ENCODE measurements at regions not wholly inside any gene's neighbourhood (a gene's known extent, or its start where the extent isn't known, plus 50 kb on each side); places are given as distances from the start of the nearest gene placed in this dataset.

DNA sequence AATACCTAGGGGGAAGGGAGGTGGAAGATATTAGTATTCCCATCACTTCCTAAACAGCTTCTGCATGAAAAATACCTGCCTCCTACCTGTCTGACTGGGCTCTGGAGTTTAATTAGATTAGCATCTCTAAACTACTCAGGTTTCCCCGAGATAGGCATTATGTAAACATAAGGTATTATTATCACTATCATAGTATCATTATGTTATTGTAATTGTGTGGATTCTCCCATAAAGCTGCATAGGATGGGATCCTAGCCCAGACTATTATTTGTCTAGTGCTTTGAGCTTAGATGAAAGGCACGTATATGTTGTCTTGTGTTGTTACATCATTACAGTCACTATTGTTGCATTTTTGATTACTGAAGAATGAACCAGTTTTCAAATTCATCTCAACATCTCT is 115.2 kb upstream of the SOX21 start:
- DNase-seq (ENCODE audit: low spot score): no peak
- no peak for ATAC-seq (ENCODE audit: low FRiP score)
- TF ChIP-seq, protein P1, sequence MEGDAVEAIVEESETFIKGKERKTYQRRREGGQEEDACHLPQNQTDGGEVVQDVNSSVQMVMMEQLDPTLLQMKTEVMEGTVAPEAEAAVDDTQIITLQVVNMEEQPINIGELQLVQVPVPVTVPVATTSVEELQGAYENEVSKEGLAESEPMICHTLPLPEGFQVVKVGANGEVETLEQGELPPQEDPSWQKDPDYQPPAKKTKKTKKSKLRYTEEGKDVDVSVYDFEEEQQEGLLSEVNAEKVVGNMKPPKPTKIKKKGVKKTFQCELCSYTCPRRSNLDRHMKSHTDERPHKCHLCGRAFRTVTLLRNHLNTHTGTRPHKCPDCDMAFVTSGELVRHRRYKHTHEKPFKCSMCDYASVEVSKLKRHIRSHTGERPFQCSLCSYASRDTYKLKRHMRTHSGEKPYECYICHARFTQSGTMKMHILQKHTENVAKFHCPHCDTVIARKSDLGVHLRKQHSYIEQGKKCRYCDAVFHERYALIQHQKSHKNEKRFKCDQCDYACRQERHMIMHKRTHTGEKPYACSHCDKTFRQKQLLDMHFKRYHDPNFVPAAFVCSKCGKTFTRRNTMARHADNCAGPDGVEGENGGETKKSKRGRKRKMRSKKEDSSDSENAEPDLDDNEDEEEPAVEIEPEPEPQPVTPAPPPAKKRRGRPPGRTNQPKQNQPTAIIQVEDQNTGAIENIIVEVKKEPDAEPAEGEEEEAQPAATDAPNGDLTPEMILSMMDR (IDR thresholded peaks at IDR 0.05): no peak

DNA sequence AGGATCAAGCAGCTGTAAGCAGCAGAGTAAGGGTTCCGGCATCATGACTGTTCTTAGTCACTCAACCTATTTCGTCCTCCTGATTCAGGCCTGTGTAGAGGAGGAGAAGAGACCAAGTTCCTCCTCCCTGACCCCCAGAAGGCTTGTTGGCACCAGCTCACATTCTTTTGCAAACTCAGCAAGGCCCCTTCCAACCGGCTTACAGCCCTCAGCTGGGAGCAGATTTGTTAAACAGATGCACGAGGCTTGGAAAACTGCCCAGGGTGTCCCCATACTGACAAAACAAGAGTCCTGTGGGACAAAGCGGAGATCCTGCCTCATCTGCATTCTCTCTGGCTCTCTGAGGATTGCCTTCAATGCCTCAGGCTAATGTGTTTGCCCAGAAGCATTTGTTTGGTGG is 113.2 kb upstream of the SOX21 start:
- ATAC-seq (ENCODE audit: low FRiP score) (peak; percentile 19), DNase-seq (ENCODE audit: low spot score) (no peak)
- TF ChIP-seq, protein P1 (IDR thresholded peaks at IDR 0.05): no peak

DNA sequence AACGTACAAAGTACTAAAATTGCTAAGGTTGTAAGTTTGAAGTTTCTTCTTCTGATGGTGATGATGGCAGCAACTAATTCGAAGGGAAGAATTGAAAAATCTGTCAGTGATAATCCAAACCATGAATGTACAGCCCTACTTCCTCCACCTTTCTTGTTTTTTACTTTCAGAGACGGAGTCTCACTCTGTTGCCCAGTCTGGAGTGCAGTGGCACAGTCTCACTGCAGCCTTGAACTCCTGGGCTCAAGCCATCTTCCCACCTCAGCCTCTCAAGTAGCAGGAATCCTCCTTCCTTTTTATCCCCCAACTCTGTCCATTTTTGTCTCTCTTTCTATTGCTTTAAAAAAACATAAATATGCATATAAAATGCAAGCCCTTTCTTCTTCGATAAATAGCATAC is 112.3 kb upstream of the SOX21 start:
- no peak for DNase-seq (ENCODE audit: low spot score)
- TF ChIP-seq, protein P1 (IDR thresholded peaks at IDR 0.05): no peak
- no peak for ATAC-seq (ENCODE audit: low FRiP score)

DNA sequence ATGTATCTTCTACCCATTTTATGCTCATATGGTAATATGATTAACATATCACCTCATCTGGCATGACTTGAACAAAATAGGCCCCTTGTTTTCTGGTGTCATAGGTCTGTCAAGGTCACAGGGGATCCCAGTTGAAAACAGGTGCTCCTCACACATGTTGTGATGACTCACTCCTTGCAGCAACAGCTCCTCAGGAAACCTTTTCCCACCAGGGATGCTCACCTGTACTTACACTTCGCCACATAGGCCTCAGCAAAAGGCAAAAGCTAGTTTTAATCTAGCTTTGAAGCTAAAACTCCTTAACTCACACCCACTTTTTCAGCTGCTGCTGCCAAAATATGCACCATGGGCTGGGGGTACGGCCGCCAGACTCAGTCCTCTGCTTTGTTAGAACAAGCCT is 110.0 kb upstream of the SOX21 start:
- TF ChIP-seq, protein P1 (IDR thresholded peaks at IDR 0.05): no peak
- no peak for ATAC-seq (ENCODE audit: low FRiP score)

DNA sequence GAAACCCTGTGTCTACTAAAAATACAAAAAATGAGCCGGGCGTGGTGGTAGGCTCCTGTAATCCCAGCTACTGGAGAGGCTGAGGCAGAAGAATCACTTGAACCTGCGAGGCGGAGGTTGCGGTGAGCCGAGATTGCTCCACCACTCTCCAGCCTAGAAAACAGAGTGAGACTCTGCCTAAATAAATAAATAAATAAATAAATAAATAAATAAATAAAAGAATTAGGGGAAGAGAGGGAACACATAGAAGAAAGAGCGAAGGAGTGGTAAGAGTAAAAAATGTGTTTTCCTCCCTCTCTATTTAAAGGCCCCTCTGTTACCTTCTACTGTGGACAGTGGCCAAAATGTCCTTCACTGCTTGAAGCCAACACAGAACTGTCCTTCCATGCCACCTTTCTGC is 103.9 kb upstream of the SOX21 start:
- TF ChIP-seq, protein P1 (IDR thresholded peaks at IDR 0.05): no peak
- ATAC-seq (ENCODE audit: low FRiP score): no peak

More for the DNA sequence above, 110.0 kb upstream of the SOX21 start:
- no peak for DNase-seq (ENCODE audit: low spot score)

DNA sequence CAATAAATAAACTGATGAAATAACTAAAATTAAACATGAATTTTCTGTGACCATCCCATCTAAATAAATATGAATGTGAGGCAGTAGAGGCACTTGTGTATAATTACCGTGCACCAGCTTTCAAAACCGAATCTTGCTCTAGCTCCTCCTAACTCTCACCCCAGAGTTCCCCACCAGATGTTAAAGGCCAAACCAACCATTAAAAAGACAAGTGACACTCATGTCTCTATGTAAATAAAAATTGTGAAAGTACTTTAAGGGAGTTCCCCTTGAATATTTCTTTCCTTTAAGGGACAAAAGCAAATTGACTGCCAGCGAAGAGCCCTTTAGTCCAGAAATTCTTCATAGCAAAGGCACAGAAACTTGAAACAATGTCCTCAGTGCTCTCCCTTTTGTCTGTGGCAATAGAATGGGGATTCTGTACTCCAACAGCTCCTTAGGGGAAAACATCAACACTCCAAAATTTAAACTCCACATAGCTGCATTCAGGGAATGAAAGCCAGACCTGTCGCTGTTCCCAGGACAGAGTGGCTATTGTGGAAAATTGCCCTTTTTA is 101.7 kb upstream of the SOX21 start:
- DNase-seq (ENCODE audit: low spot score): no peak
- TF ChIP-seq, protein P1 (IDR thresholded peaks at IDR 0.05): no peak
- no peak for ATAC-seq (ENCODE audit: low FRiP score)

More for the DNA sequence above, 103.9 kb upstream of the SOX21 start:
- DNase-seq (ENCODE audit: low spot score): no peak

DNA sequence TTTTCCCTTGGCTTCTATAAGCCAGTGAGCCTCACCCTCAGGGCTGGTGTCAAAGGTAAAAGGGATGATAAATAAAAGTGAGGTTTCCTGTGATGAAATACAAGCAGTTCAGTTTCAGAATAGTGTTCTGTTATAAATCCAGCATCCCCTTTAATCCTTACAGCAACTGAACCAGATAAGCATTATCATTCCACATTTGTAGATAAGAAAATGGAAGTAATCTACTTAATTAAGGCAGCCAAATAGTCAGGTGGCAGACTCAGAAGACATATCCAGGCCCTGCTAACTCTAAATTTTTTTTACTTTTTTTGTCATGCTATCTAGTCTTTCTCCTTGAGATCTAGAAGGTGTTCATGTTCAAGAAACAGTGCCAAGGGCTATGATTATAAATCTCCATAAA is 99.4 kb upstream of the SOX21 start:
- DNase-seq (ENCODE audit: low spot score) (no peak), ATAC-seq (ENCODE audit: low FRiP score) (no peak)
- TF ChIP-seq, protein P1 (IDR thresholded peaks at IDR 0.05): no peak
